Eye (tissue), 1 donor: ENCODE measurements at regions not wholly inside any gene's neighbourhood (a gene's known extent, or its start where the extent isn't known, plus 50 kb on each side); places are given as distances from the start of the nearest gene placed in this dataset.
"Not testable (repeated sequence)": the region's sequence is repeated elsewhere in the genome, so short reads cannot be mapped to it uniquely, and the experiment has no call there.

Source experiments
- DNase-seq: peaks from one replicate; pipeline ENCODE4 v3.0.0-alpha.2; 2015

- DNase-seq: no peak
These were observed 53.7 kb upstream of the OTOGL start for GRCh38 chr12:80045594-80045993.

GRCh38 chr12:80044694-80045046 lies 54.7 kb upstream of the OTOGL start:
- no peak for DNase-seq

GRCh38 chr12:80041692-80042091 lies 57.6 kb upstream of the OTOGL start:
- DNase-seq: no peak

GRCh38 chr12:80041071-80041470 lies 58.3 kb upstream of the OTOGL start:
- DNase-seq: no peak

GRCh38 chr12:80040075-80040738 lies 59.1 kb upstream of the OTOGL start:
- no peak for DNase-seq

GRCh38 chr12:80038062-80038560 lies 61.2 kb upstream of the OTOGL start:
- no peak for DNase-seq

GRCh38 chr12:80033448-80033847 lies 65.9 kb upstream of the OTOGL start:
- DNase-seq: no peak

- no peak for DNase-seq
These were observed 66.4 kb upstream of the OTOGL start for GRCh38 chr12:80032946-80033345.

- no peak for DNase-seq
These were observed 68.1 kb upstream of the OTOGL start for GRCh38 chr12:80031229-80031628.

- no peak for DNase-seq
These were observed 73.7 kb upstream of the OTOGL start for GRCh38 chr12:80025638-80026037.

GRCh38 chr12:80019691-80020090 lies 79.6 kb upstream of the OTOGL start:
- no peak for DNase-seq

- no peak for DNase-seq
These were observed 81.2 kb upstream of the OTOGL start for GRCh38 chr12:80018119-80018518.

- DNase-seq: no peak
These were observed 82.0 kb upstream of the OTOGL start for GRCh38 chr12:80017261-80017870.

- DNase-seq: no peak
These were observed 81.8 kb upstream of the PPP1R12A start for GRCh38 chr12:80016684-80017083.

- DNase-seq: no peak
These were observed 80.8 kb upstream of the PPP1R12A start for GRCh38 chr12:80015660-80016059.

GRCh38 chr12:80003744-80004143 lies 68.8 kb upstream of the PPP1R12A start:
- not testable (repeated sequence) for DNase-seq

GRCh38 chr12:80001562-80001961 lies 66.7 kb upstream of the PPP1R12A start:
- no peak for DNase-seq

GRCh38 chr12:80000831-80001230 lies 65.9 kb upstream of the PPP1R12A start:
- DNase-seq: no peak

- DNase-seq: no peak
These were observed 63.7 kb upstream of the PPP1R12A start for GRCh38 chr12:79998554-79998953.

- DNase-seq: no peak
These were observed 62.3 kb upstream of the PPP1R12A start for GRCh38 chr12:79997096-79997791.

GRCh38 chr12:79995385-79996084 lies 60.6 kb upstream of the PPP1R12A start:
- not testable (repeated sequence) for DNase-seq

GRCh38 chr12:79993106-79993862 lies 58.4 kb upstream of the PPP1R12A start:
- no peak for DNase-seq

- DNase-seq: no peak
These were observed 56.7 kb upstream of the PPP1R12A start for GRCh38 chr12:79991586-79991985.
